IPS-15b (cell line): ENCODE measurements at regions not wholly inside any gene's neighbourhood (a gene's known extent, or its start where the extent isn't known, plus 50 kb on each side); places are given as distances from the start of the nearest gene placed in this dataset.

Source experiments
- H3K27me3 ChIP-seq: one replicate; pipeline ENCODE4 v1.6.1; 2013; ENCODE audit warnings: low read length; ENCODE audit not compliant: control insufficient read depth, insufficient read depth
- H3K36me3 ChIP-seq: one replicate; pipeline ENCODE4 v1.6.1; 2013; ENCODE audit warnings: low read length; ENCODE audit not compliant: control insufficient read depth, insufficient read depth
- H3K4me1 ChIP-seq: one replicate; pipeline ENCODE4 v1.6.1; 2013; ENCODE audit warnings: mild to moderate bottlenecking, low read length; ENCODE audit not compliant: control insufficient read depth, insufficient read depth
- H3K4me3 ChIP-seq: one replicate; pipeline ENCODE4 v1.5.1; 2013; ENCODE audit warnings: low read depth, low read length
- H3K9ac ChIP-seq: one replicate; pipeline ENCODE4 v1.6.1; 2013; ENCODE audit warnings: low read depth, mild to moderate bottlenecking, low read length
- H3K9me3 ChIP-seq: one replicate; pipeline ENCODE4 v1.6.1; 2013; ENCODE audit warnings: mild to moderate bottlenecking, low read length; ENCODE audit not compliant: control insufficient read depth, insufficient read depth

DNA sequence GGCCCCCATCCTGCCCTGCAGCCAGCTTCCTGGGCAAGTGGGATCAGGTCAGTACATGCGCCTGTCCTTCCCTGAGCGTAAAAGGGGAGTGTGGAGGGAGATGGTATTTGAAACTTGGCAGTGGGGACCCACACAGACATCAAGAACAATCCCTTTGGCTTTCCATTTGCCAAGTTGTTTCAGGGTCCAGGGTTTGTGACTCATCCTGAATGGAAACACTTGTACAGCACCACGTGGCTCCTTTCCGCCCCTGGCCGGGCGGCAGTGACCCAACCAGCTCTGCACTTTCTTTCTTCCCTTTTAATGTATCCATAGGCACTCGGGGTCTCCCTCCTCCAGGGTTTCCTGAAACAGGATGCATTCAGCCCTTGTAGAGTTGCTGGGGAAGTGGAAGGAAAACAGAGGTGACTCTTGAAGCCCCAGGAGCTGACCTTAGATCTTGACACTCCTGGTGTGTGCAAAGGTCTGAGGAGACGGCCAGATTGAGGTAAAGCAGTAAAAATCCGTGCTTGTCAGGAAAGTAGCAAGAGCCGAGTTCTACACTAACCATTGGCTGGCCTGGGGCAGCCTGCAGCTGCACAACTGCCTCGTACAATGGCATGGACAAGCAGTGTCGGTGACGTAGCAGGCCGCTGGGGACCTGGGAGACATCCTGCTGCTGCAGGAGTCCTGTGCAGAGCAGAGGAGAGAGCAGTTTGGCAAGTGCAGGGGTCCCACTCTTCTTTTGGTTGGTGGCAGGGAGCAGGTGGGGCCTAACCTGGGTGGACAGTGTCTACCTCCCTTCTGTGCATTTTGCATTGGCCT lies 189.8 kb downstream of the SNX19 start:
- Histone ChIP-seq H3K4me3 (no peak overlapping the region), H3K9ac (no peak overlapping the region), H3K36me3 (no peaks in the 10 kb centered on the region), H3K9me3 (no peaks in the 10 kb centered on the region), H3K4me1 (no peaks in the 10 kb centered on the region), H3K27me3 (peaks cover 9% of the 10 kb centered on the region)

DNA sequence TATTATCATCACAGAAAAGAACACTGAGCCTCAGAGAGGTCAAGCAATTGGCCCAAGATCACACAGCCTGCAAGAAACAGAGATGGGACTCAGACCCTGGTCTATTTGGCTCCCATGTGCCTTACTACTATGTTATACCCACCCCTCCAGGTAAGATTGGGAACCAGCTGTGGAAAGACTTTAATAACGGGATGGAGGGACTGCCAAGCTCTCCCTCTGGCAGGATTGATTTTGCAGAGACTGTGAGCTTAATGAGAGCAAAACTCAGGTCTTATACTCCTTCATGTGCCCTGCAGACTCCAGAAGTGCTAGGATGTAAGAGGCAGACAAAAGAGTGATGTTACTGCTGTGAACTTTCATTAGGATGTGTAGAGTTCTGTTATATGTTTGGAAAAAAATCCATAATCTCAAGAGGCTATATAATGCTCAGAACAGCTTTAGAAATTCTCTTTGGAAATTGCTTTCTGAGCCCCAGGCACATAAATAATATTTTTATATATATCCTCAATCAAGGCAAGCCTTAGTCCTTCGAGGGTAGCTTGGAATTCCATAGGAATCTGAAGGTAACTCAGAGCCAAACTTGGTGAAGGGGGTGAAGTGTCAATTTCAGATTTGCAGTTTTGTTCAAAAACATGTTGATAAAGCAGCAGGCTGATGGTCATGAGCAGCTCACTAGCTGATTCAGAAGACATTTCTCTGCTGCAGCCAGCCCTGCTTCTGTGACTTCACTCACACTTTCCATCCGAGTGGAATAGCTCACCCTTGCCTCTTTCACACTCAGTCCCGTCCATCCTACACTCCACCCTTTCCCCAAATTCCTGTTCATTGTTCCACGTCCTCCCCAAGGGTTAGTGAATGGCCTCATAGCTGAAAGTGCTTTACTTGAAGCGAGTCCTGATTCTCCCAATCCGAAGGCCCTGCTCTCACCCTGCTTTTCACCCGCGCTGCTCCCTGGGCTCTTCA lies 188.8 kb downstream of the SNX19 start:
- H3K27me3 ChIP-seq, result peaks cover 9% of the 10 kb centered on the region
- no peak overlapping the region for H3K9ac ChIP-seq
- H3K9me3 ChIP-seq, result no peaks in the 10 kb centered on the region
- no peaks in the 10 kb centered on the region for H3K4me1 ChIP-seq
- H3K4me3 ChIP-seq, result no peak overlapping the region
- H3K36me3 ChIP-seq, result no peaks in the 10 kb centered on the region

DNA sequence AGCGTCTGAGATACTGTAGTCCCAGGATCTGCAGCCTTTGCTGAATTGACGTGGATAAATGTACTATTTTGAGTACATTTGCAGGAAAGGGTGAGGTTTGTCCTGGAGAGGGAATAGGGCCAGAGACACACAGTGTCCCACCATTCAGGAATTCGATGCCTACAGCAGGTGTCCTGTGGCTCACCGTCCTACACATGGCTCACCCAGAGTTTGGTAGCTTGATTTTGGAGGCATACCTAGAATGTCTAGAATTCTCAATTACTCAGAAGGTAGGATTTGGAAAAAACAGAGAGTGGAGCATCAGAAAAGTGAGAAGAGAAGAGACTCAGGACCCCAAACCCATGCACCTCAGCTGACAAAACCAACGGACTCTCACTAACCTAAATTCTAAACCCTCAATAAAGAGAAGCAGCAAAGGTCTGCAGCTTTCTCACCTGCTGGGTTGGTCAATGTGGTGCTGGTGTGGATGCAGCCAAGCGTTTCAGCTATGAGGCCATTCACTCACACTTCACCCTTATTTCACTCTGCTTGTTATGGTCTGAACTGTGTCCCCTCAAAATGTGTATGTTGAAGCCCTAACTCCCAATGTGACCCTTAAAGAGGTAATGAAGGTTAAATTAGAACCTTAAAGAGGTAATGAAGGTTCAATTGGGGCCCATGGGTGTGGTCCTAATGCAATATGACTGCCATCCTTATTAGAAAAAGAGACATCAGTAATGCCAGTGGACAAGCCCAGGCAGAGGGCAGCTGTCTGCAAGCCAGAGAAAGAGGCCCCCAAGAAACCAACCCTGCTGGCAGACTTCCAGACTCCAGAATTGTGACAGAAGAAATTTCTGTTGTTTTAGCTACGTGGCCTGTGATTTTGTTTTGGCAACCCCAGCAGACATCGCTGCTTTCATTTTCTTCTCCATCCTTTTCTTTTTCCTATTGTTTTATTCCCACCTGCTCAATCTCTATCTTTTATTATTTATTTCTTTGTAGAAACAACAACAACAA lies 187.8 kb downstream of the SNX19 start:
- no peak overlapping the region for H3K4me3 ChIP-seq
- no peaks in the 10 kb centered on the region for H3K4me1 ChIP-seq
- no peaks in the 10 kb centered on the region for H3K9me3 ChIP-seq
- no peak overlapping the region for H3K9ac ChIP-seq
- H3K36me3 ChIP-seq, result no peaks in the 10 kb centered on the region
- peaks cover 9% of the 10 kb centered on the region for H3K27me3 ChIP-seq

DNA sequence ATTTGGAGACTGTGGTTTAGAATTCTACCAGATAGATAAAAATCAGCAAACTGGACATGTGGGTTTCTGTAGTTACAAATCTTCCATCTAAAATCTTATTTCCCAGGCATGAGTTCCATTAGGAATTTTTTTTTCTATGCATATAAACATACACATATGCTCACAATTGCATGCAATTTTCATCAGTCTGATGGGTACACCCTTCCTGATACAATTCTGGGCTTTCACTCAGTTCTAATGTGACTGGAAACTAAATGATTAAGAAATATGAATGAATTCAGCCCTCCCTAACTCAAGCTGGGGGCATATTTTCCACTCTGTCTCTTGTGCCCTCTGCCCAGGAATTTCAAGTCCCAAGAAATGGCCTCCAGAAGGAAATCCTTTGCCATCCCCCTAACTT lies 187.1 kb downstream of the SNX19 start:
- no peaks in the 10 kb centered on the region for H3K9me3 ChIP-seq
- H3K4me1 ChIP-seq, result no peaks in the 10 kb centered on the region
- no peak overlapping the region for H3K4me3 ChIP-seq
- H3K9ac ChIP-seq, result no peak overlapping the region
- H3K36me3 ChIP-seq, result no peaks in the 10 kb centered on the region
- peaks cover 9% of the 10 kb centered on the region for H3K27me3 ChIP-seq

DNA sequence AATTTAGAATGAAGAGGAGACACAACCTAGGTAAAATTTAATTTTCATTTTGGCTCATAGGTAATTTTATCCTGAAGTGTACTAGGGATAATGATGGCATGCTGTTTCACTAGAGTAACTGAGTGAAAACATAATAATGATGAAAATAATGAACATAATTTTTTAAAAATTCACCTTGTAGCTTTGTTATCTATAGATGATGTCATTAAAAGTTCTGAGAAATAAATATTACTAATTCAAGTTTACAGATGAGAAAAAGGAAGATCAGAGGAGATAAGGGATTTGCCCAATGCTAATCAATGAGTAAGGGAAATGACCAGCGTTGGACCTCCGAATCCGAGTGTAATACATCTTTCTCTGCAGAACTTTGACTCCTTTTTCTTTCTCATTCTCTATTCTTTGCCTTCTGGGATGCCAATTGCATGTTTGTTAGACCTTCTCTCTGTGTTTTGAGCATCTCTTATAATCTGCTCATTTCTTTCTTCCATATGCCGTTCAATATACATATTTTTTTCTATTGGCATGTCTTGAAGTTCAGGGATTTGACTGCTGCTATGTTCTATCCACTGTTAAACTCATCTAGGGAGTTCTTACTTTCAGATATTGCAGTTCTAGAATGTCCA lies 186.5 kb downstream of the SNX19 start:
- Histone ChIP-seq H3K4me3 (no peak overlapping the region), H3K9me3 (no peaks in the 10 kb centered on the region), H3K36me3 (no peaks in the 10 kb centered on the region), H3K9ac (no peak overlapping the region), H3K4me1 (no peaks in the 10 kb centered on the region), H3K27me3 (peaks cover 9% of the 10 kb centered on the region)

DNA sequence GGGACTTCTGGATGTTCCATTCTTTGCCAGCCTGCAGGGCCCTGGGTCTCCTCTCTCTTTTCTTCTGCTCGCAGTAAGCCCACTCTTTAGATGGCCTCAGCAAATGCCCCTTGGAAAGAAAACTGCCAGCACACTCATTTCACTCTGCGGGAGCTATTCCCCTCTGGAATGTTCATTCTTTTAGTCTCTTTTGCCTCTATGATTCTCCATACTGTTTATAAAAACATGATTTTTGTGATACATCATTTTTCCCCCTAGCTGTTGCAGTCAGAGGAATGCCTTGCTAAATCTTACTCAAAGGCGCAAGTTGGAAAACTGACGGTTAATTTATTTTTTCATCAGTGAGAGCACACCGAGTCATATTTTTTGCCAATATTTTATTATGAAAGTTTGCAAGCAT lies 184.9 kb downstream of the SNX19 start:
- Histone ChIP-seq H3K36me3 (no peaks in the 10 kb centered on the region), H3K4me3 (no peak overlapping the region), H3K27me3 (peaks cover 6% of the 10 kb centered on the region), H3K4me1 (no peaks in the 10 kb centered on the region), H3K9me3 (no peaks in the 10 kb centered on the region), H3K9ac (no peak overlapping the region)

DNA sequence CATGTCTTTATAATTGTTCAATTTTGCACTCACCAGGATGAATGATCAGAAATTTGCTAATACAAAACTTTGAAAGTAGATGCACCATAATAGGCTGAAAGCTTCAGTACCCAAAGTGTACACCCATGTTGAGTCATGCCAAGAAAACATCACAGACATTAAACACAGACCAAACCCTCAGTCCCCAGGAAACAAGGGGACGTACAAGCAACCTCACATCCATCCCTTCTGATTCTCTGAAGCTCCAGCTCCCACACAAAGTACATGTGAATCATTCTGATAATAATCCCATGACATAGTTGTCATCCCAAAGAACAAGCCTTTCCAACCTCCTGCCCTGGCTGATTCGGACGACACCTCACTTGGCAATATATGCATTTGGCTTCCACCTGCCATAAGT lies 183.8 kb downstream of the SNX19 start:
- Histone ChIP-seq H3K9ac (no peak overlapping the region), H3K4me1 (peaks cover 2% of the 10 kb centered on the region), H3K4me3 (no peak overlapping the region), H3K9me3 (no peaks in the 10 kb centered on the region), H3K36me3 (no peaks in the 10 kb centered on the region), H3K27me3 (peaks cover 6% of the 10 kb centered on the region)

DNA sequence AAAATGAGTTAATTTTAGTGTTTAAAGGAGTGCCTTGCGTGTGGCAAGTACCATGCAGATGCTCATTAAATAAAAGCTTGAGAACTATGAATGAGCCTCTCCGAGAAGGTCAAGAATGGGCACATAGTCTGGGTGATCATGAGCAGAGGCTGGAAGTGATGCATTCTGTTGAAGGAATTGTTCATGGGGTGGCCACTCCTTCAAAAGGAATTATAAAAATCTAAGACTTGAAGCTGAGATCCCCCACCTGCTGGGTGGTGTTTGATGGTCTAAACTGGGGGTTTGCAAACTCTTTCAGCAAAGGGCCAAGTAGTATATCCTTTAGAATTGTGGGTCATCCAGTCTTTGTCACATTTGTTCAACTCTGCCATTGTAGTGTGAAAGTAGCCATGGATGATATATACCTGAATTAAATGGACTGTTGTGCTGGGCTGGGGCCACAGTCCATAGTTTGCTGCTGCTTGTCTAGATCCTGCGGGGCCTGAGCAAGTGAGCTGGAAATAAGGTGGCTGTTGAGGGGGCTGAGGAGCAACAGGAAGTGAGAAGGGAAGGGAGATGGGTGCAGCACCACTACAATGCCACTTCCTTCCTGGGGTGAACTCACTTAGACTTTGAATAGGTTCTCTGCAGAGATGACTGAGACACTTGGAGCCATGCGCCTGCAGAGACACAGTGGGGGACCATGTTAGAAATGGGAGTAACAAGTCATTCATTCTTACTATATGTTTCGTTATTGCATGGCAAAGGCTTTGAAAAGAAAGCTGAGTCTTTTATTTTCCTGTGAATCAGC lies 179.0 kb downstream of the SNX19 start:
- Histone ChIP-seq H3K9ac (no peak overlapping the region), H3K27me3 (no peaks in the 10 kb centered on the region), H3K9me3 (peaks cover 6% of the 10 kb centered on the region), H3K36me3 (no peaks in the 10 kb centered on the region), H3K4me1 (peaks cover 6% of the 10 kb centered on the region), H3K4me3 (no peak overlapping the region)

DNA sequence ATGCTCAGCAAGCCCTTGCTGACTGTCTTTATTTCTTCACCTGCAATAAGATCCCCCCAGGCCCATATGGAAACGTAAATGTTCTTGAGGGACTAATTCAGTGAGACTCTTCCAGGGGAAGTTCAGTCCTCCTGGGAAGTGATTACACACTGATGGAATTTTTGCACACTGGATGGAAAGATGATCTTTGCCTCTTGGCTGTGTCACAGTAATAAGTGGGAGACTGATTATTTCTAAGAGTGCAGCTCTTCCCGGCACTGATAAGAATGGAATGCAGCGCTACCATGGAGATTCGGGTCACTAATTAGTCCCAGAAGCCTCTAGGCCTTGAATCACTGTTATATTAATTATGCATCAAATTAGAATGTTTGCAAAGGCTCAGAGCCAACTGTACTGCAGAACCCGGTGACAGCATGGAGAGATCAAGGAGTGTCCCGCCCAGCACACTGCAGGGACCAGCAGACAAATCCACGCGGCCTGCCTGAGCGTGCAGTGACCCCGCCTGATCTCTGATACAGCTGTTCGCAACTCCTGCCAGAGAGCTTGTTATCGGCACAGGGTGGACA lies 178.3 kb downstream of the SNX19 start:
- H3K4me3 ChIP-seq, result no peak overlapping the region
- H3K9ac ChIP-seq, result no peak overlapping the region
- peaks cover 6% of the 10 kb centered on the region for H3K4me1 ChIP-seq

DNA sequence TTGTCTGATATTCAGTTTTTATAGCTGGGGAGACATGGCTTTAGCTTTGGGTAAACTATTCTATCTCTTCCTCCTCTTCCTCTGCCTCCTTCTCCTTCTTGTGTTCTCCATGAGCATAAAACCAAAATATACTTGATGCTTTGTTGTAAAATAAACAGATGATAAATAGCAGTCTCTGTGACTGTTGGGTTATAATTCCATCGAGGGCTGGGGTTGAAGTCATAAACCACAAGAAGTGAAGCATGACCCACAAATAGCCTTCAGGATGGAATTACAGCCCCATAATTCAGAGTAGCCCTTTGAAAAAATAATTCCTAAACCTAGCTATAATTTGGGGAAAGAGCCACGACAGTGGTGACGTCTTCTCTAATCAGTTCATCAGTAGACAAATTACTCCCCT lies 177.7 kb downstream of the SNX19 start:
- Histone ChIP-seq H3K9me3 (peaks cover 6% of the 10 kb centered on the region), H3K27me3 (no peaks in the 10 kb centered on the region), H3K4me1 (peaks cover 6% of the 10 kb centered on the region), H3K4me3 (no peak overlapping the region), H3K9ac (no peak overlapping the region), H3K36me3 (peaks cover 4% of the 10 kb centered on the region)

More for the DNA sequence above, 178.3 kb downstream of the SNX19 start:
- Histone ChIP-seq H3K27me3 (no peaks in the 10 kb centered on the region), H3K36me3 (peaks cover 4% of the 10 kb centered on the region), H3K9me3 (peaks cover 6% of the 10 kb centered on the region)
